ENCODE measurements at regions not wholly inside any gene's neighbourhood (a gene's known extent, or its start where the extent isn't known, plus 50 kb on each side); places are given as distances from the start of the nearest gene placed in this dataset.

DNA sequence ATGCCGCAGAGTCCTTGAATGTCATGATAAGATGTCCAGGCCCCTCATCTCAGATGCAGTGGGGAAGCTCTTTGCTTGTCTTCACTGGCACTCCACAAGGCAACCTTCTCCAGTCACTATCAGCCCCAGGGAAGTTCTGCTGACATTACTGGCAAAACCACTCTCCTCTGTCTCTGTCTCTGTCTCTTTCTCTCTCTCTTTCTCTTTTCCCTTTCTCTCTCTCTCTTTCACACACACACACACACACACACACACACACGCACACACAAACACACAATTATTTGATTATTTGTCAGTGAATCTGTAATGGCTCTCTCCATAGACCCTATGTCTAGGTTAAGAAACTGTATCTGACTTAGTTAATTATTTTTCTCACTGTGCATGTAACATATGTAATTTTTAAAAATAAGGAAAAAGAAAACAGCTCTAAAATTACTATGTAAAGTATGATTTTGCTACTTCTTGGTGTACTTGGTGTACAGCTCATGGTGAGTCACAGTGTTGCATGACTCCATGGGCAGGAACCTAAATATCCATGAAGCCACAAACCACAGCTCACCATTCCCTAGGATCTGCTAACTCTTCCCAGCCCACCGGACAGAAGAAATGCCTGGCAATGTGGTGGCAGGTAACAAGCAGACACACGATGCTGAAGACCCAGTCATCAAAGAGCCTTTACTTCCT, 594.9 kb upstream of the ID2 start:
- DNase-seq (ENCODE audit: low read depth) = no peak

DNA sequence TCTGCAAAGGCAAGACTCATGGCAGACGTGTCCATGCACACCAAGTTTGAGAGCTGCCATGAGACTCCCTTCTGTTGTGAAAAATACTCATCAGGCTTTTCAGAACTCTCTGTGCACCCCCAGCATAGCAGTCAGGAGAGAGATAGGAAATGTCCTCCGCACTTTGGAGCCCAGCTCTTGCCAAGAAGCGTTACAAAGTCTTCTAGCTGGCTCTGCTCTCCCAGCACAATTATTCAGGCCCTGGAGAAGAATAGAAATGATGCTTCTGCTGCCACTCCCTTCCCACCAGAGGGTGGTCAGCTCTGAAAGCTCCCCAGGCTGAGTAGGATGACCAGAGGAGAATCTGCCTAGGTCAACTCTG, 594.4 kb upstream of the ID2 start:
- DNase-seq (ENCODE audit: low read depth) = no peak

DNA sequence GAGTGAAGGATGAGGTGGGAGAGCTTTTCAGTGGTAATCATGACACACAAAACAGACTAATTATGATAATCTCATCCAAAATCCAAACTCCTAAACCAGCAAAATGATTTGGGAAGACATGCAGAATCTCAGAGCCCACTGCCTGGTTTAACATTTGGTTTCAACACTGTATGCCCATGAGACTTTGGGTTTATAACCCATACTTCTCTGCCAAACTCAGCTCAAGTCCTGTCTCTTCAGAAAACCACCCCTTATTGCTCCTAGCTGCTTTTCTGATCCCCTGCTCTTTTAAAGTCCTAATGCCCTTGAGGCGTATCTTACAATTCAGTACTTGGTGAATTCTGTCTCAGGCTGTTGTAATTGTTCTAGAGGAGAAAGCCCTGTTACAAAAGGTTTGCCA, 593.0 kb upstream of the ID2 start:
- no peak for DNase-seq (ENCODE audit: low read depth)

DNA sequence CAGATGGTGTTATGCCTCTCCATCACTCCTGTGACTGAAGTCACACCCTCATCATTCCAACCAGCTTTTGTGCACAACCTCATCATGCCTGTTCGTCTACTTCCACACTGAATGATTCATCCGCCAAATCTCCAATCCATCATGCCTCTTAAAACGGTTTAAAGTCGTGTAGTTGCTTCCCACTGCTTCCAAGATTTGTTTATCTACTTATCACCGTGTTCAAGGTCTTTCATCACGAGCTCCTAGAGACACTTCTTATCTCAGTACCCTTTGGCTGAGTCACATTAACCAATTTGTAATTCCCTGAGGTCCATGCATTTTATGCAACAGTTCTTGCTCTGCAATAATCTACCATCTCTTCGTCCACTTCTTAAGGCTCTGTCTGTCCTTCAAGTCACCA, 592.3 kb upstream of the ID2 start:
- DNase-seq (ENCODE audit: low read depth) = no peak

DNA sequence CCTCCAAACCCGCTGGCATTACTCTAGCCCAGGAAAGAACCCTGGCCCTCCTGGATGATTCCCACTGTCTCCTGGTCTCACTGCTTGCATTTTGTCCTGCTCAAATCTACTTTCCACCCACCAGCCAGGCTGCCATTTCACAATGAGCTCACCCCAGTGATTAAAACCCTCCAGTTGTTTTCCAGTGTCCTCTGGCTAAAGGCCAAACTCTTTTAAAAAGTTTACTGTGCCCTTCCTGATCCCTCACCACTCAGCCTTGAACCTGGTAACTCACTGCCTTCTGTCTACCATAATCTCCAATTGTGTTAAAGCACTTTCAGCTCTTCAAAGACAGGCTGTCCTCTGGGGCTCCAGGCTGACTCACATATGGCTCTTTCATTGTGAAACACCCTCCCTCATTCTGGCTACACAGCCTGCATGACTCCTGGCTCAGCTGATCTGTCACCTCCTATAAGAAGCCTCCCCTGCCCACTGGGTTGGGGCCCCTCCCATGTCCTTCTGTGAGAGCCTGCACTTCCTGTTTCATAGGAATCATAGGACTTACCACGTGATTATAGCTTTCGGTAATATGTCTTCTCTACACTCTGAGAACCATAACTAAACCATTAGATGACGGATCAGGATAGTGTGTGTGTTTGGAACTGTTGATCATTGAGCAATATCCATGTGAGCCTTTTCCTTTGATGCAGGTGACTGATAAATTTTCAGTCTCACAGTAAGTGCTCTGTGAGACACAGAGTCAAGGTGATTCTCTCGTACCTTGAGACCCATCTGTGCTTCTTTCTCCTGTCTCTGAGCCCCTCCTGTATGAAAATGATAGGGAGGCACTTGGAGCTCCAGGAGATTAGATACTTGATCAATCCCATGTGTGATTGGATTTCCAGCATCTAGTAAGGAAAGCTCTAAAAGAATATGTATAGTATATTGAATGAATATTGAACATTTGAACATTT, 590.8 kb upstream of the ID2 start:
- DNase-seq (ENCODE audit: low read depth) = no peak

DNA sequence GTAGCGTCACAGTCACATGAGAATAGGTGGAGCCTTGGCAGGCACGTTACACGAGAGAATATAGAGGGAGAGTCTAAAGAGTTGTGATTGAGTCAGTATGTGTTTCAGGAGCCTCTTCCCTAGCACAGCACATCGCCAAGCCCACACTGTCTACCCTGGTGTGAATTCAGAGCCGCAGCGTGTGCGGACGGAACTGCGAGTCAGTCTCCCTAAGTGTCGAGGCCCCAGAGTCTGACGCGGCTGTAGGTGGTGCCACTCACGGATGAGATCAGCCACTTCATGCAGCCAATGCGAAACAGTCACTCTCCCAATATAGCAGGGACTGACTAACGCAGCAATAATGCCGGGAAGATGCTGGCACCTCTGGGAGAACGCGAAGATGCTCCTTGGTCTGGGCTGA, 587.3 kb upstream of the ID2 start:
- no peak for DNase-seq (ENCODE audit: low read depth)

DNA sequence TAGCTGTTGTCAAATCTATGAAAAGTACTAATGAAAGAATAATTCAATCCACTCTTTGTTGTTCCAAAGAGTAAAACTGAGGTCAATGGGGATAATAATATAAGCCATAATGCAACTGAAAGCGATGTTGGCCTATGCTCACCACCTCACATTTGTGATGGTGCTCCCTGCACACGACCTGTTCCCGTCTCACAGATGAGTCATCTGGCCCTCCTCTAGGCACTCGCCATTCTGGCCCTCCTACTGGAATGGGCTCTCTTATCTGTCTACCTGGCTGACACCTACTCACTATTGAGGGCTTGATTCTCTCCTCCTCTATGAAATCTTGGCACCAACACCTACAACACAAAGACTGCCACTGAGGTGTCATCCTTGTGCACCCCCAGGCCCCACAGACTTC, 585.9 kb upstream of the ID2 start:
- no peak for DNase-seq (ENCODE audit: low read depth)

DNA sequence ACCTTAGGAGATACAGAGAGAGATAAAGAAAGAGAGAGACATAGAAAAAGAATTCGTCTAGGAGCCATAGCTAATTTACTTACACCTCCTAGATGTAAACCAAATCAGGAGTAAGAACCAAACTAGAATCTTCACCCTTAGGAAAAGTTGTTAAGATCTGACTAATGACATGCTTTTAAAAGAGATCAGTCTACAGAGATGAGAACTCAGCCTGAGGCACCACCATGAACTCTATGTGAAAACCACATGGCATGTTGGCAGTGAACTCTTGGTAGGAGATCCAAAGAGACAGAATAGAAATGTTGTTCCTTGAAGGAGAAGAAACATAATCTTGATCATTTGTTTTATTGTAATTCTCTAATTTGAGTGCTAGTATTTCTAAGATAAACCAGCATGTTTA, 585.4 kb upstream of the ID2 start:
- DNase-seq (ENCODE audit: low read depth) = no peak

DNA sequence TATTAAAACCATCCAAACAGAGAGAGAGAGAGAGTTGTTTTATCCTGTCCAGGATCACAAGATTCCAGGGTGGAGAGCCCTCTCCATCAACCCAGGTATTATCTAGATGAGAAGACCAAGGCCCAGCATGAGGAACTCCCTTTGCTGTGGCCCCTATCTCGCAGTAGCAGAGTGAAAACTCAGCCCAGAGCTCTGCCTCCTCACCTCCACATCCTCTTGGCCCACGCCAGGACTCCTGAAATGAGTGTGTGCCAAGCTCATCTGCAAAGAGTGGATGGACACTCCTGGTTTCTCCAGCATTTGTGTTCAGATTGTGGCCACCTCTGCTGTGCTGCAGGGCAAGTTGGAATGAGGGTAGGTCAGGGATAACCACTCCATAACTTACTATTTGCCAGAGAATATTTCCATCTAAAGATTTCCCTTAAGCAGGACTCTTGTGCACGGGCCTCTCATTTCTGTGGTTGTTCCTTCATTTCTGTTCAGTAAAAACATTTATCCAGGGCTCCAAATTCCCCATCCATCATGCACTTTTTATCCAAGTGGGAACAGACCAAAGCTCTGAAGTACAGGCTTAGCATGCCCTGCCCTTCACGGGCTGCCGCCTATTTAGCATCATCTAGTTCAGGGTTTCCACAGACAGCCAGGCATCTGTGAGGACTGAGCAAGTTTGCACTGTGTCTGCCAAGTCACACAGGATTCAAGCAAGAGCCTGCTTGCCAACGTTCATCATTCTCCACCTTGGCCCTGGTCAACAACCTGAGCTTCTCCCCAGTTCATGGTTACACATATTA, 583.2 kb upstream of the ID2 start:
- no peak for DNase-seq (ENCODE audit: low read depth)

DNA sequence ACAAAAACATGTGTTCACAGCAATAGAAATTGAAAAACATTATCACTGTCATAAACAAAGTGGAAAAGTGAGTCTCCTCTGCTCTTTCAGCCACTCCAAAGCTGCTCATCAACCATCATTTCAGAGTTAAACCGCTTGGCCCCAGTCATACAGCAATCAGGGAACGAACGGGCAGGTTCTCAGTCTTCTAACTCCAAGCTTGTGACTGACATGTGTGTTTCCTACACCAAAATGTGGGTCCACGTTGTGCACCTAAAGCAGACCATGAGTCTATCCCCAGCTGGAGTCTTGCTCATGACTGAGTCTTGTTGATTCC, 582.6 kb upstream of the ID2 start:
- DNase-seq (ENCODE audit: low read depth) = no peak

DNA sequence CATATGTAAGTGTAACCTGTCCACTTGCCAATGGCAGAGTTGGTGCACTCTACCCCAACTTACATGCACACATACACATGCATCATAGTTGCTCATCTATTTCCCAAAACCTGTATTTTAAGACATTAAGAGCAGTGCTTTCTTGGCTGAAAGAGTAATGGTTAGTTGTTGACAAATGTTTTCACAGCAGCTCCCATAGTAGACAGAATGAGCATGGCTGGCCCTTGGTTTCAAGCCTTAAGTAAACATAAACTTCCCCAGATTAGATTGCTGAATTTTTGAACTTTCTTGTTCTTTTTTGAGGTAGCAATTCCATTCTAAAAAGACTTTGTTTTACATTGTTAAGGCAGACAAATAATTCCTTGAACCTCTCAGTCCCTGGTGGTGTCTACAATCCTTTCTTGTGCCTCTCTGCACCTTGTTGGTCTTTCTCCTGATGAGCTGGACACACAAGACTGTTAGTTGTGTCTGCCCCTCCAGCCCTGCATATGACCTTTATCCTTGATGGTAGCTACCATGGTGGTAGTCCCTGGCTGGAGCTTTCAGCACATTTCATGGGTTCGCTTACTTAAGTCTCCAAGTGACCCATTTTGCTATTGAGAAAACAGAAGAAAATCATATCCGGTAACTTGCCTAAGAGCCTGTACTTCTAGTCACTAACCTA, 580.1 kb upstream of the ID2 start:
- no peak for DNase-seq (ENCODE audit: low read depth)

DNA sequence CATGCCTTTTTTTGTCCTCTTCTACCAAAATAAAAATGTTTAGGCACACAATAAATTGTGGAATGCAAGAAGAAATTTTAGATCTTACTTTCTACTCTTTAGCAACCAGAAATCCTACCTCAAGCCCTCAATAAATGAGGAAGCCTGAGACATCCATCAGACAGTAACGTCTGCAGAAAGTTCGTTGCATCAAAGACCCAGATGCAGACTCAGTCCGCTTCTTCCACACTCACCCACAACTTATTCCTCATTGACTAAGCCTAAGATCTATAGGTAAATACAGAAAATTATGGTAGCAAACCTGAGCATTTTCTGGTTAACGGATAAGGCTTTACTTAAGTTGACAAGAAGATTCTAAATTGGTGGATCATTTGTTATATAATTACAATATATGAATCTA, 579.4 kb upstream of the ID2 start:
- DNase-seq (ENCODE audit: low read depth) = no peak

DNA sequence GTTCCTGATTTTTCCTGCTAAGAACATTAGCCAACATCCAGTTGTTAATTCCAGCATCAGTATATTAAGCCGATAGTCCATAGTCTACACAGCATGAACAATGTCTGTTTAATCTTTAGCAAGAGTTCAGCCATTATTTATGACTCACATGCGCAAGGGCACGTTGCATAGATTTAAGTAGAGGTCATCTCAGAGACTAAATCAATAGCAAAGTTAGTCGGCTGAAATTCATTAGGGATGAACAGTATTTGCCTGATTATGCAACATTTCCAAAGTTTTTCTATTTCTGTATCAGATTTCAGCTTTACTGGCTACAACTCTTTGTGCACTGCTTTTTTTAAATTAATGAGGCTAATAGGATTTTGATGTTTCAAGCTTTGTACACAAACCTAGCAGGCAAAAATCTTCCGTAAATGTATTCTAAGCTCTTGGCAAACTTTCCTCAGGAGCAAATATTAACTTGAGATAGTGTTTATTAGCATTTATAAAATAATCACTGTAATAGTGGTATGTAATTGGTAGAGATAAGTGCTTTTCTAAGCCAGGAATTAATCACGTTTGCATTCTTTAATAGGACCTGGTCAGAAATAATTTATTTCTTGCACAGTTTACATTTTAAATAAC, 578.7 kb upstream of the ID2 start:
- DNase-seq (ENCODE audit: low read depth) = no peak

DNA sequence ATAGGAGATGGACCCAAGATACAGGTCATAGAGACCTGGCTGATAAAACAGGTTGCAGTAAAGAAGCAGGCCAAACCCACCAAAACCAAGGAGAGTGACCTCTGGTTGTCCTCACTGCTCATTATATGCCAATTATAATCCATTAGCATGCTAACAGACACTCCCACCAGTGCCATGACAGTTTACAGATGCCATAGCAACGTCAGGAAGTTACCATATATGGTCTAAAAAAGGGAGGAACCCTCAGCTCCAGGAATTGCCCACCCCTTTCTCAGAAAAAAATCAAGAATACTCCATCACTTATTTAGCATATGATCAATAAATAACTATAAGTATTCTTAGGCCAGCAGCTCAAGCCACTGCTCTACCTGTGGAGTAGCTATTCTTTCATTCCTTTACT, 574.7 kb upstream of the ID2 start:
- DNase-seq (ENCODE audit: low read depth) = no peak

DNA sequence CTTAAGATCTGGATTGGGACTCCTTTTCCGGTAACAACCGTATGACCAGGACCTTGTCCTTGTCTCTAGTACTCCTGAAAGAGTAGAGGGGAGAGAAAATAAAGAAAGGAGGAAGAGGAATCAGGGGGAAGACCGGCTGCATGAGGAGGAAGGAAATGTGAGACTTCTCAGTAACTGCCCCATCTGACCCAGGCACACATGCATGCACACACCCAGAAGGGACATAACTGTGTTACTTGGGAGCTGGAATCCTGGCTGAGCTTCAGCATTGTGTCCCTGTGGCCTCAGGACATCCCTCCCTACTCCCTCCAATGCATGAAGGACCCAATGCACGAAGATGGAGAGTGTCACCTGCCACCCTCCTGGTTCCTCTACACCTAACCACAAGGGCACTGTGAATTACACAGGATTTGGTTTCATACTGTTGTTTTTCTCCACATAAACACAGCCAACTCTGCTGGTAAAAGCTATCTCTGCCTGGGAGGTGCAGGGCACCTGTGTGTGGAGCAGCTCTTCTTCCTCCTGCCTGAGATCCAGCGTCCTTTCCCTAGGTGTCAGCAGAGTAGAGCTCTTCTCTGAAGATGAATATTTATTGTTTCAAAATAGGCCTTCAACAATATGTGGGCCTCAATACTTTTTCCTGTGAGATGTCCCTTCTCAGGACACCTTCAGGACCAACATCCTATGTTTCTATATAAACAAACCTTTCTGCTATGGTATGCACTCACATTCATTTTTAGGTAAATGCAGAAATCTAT, 574.1 kb upstream of the ID2 start:
- no peak for DNase-seq (ENCODE audit: low read depth)

DNA sequence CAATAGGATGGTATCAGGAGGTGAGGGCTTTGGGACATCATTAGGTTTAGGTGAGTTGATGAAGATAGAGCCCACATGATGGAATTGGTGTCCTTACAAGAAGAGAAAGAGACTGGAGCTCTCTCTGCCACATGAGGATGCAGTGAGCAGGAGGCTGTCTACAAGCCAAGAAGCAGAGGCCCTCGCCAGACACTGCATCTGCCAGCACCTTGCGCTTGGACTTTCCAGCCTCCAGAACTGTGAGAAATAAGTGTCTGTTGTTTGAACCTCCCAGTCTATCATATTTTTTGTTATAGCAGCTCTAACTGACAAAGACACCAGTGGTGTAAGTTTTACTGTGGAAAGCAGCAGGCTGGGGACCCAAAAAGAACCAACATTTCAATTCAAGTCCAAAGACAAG, 571.1 kb upstream of the ID2 start:
- no peak for DNase-seq (ENCODE audit: low read depth)

DNA sequence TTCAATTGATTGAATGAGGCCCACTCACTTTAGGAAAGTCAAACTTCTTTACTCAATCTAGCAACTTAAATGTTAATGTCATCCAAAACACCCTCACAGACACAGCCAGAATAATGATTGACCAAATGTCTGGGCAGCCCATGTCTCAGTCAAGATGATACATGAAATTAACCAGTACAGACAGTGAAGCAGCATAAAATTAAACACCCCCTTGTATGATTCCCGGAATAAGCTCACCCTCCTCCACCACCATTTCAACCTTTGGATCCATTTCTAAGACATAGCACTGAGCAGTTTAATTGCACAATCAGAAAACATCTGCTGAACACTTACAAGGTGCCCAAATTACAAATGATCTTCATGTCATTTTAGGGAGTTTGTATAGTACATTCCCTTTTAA, 570.7 kb upstream of the ID2 start:
- DNase-seq (ENCODE audit: low read depth) = no peak

DNA sequence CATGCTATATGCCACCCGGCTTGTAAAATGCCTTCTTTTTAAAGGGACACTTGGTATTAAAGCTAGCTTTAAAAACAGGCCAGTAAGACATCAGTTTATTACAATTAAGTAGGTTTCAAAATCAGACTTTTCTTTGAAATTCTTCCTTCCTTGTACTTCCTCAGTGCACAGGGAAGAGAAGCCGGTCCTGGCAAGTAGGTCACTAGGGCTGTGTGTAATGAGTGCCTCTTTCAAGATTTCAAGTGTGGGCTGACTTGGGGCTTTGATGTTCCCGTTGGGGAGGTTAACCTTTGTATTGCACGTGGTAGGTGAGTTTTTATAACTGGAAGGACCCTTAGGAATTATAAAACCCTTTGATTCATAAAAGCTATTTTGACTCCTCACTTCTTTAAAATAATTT, 566.4 kb upstream of the ID2 start:
- no peak for DNase-seq (ENCODE audit: low read depth)

DNA sequence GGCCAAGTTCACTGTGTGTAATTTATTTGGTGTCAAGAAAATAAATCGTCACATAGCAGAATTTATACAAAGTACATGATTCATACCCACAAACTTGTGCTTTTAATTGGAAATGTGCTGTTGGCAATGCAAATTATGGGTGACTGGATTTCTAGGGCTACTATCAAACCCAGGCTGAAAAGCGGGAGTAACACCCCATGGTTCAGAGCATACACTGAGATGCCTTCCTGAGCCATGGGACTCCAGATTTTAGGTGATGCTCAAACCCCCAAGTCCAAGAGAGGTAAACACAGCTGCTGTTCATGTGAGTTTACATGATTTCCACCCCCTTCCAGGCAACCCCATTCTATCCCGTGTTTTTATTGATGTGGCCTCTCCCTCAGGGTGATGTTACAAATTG, 565.9 kb upstream of the ID2 start:
- DNase-seq (ENCODE audit: low read depth) = no peak

DNA sequence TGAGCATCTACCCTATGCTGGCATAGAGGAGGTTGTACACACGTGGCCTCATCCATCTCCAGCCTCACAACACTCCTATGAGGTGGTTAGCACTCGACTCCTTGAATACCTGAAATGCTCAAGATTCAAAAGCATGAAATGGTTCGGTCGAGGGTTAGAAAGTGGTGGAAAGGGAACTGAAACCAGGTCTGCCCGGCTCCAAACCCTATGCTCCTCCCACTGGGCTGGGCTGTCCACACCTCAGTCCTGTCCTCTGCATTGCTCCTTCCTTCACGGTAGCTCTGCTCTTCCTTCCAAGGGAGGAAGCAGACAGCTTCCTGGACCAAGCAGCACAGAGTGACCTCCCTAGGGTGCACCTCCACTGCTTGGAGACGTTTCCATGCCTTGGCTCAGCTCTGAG, 565.2 kb upstream of the ID2 start:
- DNase-seq (ENCODE audit: low read depth) = no peak

Data from activated T-cell treated with anti-CD3 and anti-CD28 coated beads for 1 hour (primary cell).